ENCODE measurements at regions not wholly inside any gene's neighbourhood (a gene's known extent, or its start where the extent isn't known, plus 50 kb on each side); places are given as distances from the start of the nearest gene placed in this dataset.

DNA sequence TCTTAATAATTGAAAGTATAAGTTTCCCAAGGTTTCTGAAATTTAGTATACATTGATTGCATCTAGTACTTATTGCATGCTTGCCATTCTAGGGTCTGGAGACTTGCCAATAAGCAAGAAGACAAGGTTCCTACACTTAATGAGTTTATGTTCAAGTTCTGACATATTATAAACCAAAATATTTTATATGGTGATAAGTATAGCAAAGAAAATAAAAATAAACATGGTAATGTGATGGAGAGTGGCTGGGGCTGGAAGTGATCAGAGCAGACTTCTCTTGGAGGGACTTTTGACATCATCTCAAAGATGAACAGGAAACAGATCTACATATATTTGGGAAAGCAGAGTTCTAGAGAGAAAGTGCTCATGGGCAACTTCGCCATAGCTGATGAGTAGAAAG, 119.5 kb upstream of the EPHA4 start:
- TF ChIP-seq EZH2phosphoT487 (IDR thresholded peaks at IDR 0.05; ENCODE audit: insufficient read depth, low read depth) (no peak), EZH2 (IDR thresholded peaks at IDR 0.05; ENCODE audit: insufficient read depth, poor library complexity, severe bottlenecking) (no peak)
